Thyroid gland (tissue), 4 donors: ENCODE measurements at regions not wholly inside any gene's neighbourhood (a gene's known extent, or its start where the extent isn't known, plus 50 kb on each side); places are given as distances from the start of the nearest gene placed in this dataset.

Experiments
- DNase-seq, 2 donors: peaks; one replicate each; pipeline ENCODE4 v3.0.0-alpha.2; 2019
- H3K27ac ChIP-seq, 3 donors: fragments of 200-600 bp; sonication (generic); 1 replicate in 2 of 3; 2 replicates in 1 of 3; pipeline ENCODE4 v1.5.1; 2016 to 2019; ENCODE audit warnings: mild to moderate bottlenecking in 1 of 3, moderate library complexity in 1 of 3
- H3K27me3 ChIP-seq: fragments of 200-600 bp; sonication (generic); one replicate; pipeline ENCODE4 v1.5.1; 2019
- H3K36me3 ChIP-seq, 2 donors: fragments of 200-600 bp; sonication (generic); one replicate each; pipeline ENCODE4 v1.5.1; 2016 to 2019
- H3K4me1 ChIP-seq, 2 donors: fragments of 200-600 bp; sonication (generic); one replicate each; pipeline ENCODE4 v1.5.1; 2017 to 2019
- H3K4me3 ChIP-seq, 3 donors: fragments of 200-600 bp; sonication (generic); replicated peaks in 1 of 3; 1 replicate in 2 of 3; 2 replicates in 1 of 3; pipeline ENCODE4 v1.5.1; 2016; ENCODE audit warnings: mild to moderate bottlenecking in 1 of 3
- H3K9me3 ChIP-seq: fragments of 200-600 bp; sonication (generic); one replicate; pipeline ENCODE4 v1.5.1; 2017
- CTCF ChIP-seq, 6 experiments: fragments of 200-600 bp in 3 of 6; fragments of 450-650 bp in 3 of 6; sonication (generic) in 3 of 6; IDR thresholded peaks; one replicate each; pipeline ENCODE4 v1.5.1; 2016 to 2019; ENCODE audit warnings: antibody characterized with exemption in 6 of 6, mild to moderate bottlenecking in 2 of 6, inconsistent platforms in 1 of 6, moderate library complexity in 1 of 6
- POLR2A ChIP-seq, 2 donors: fragments of 450-650 bp; IDR thresholded peaks; one replicate each; pipeline ENCODE4 v1.6.1; 2017; ENCODE audit warnings: antibody characterized with exemption in 2 of 2, mild to moderate bottlenecking in 2 of 2, moderate library complexity in 1 of 2
- WGBS, 2 donors: methylation state at CpG; one replicate each; pipeline ENCODE4 v1.1.5; 2017; 5-methylcytosine and 5-hydroxymethylcytosine counted together
- intact Hi-C: fragments of 100-400 bp; cut with DNase I; formaldehyde crosslinking; loops from one replicate; pipeline ENCODE4 v1.15.1; 2023

- Histone ChIP-seq H3K4me1 (no peaks in the 10 kb centered on the region), H3K27me3 (no peaks in the 10 kb centered on the region), H3K27ac (no peak overlapping the region), H3K36me3 (no peaks in the 10 kb centered on the region), H3K4me3 (no peak overlapping the region), H3K9me3 (no peaks in the 10 kb centered on the region)
- DNase-seq = no peak
- intact Hi-C loops = no loop called here
- TF ChIP-seq POLR2A (IDR thresholded peaks at IDR 0.05) = no peak
- TF ChIP-seq CTCF (IDR thresholded peaks at IDR 0.05) = no peak
Observed at GRCh38 chr6:51241376-51241775, 422.7 kb downstream of the TFAP2B start.

GRCh38 chr6:51249798-51250197, 431.1 kb downstream of the TFAP2B start:
- Histone ChIP-seq H3K27me3 (no peaks in the 10 kb centered on the region), H3K4me1 (no peaks in the 10 kb centered on the region), H3K4me3 (no peak overlapping the region), H3K9me3 (no peaks in the 10 kb centered on the region), H3K27ac (no peak overlapping the region), H3K36me3 (no peaks in the 10 kb centered on the region)
- DNase-seq = no peak
- intact Hi-C loops = no loop called here
- TF ChIP-seq CTCF (IDR thresholded peaks at IDR 0.05) (no peak), POLR2A (IDR thresholded peaks at IDR 0.05) (no peak)

- Histone ChIP-seq H3K9me3 (no peaks in the 10 kb centered on the region), H3K4me1 (no peaks in the 10 kb centered on the region), H3K4me3 (no peak overlapping the region), H3K27ac (no peak overlapping the region), H3K36me3 (no peaks in the 10 kb centered on the region), H3K27me3 (no peaks in the 10 kb centered on the region)
- intact Hi-C loops = no loop called here
- no peak for DNase-seq
- 74 to 76% methylated on average over 4 of the region's 4 CpGs for WGBS, 2 donors
- no peak for TF ChIP-seq CTCF (IDR thresholded peaks at IDR 0.05)
- no peak for TF ChIP-seq POLR2A (IDR thresholded peaks at IDR 0.05)
Observed at GRCh38 chr6:51250317-51250716, 431.6 kb downstream of the TFAP2B start.

- H3K27ac ChIP-seq = no peak overlapping the region
- WGBS, 2 donors = 72 to 76% methylated on average over 2 of the region's 2 CpGs
- no peak for TF ChIP-seq CTCF (IDR thresholded peaks at IDR 0.05)
- TF ChIP-seq POLR2A (IDR thresholded peaks at IDR 0.05) = no peak
- no peaks in the 10 kb centered on the region for H3K27me3 ChIP-seq
- H3K36me3 ChIP-seq = no peaks in the 10 kb centered on the region
- H3K9me3 ChIP-seq = no peaks in the 10 kb centered on the region
- H3K4me1 ChIP-seq = no peaks in the 10 kb centered on the region
- DNase-seq = no peak
- no peak overlapping the region for H3K4me3 ChIP-seq
- intact Hi-C loops = no loop called here
Observed at GRCh38 chr6:51257938-51258337, 439.3 kb downstream of the TFAP2B start.

GRCh38 chr6:51260003-51260402, 441.3 kb downstream of the TFAP2B start:
- WGBS, 2 donors = 64 to 69% methylated on average over 3 of the region's 3 CpGs
- TF ChIP-seq POLR2A (IDR thresholded peaks at IDR 0.05) = no peak
- TF ChIP-seq CTCF (IDR thresholded peaks at IDR 0.05) = no peak

More at GRCh38 chr6:51260003-51260402, 441.3 kb downstream of the TFAP2B start:
- DNase-seq = no peak
- Histone ChIP-seq H3K36me3 (no peaks in the 10 kb centered on the region), H3K27me3 (no peaks in the 10 kb centered on the region), H3K9me3 (no peaks in the 10 kb centered on the region), H3K27ac (no peak overlapping the region), H3K4me1 (no peaks in the 10 kb centered on the region), H3K4me3 (no peak overlapping the region)
- intact Hi-C loops = no loop called here
